ENCODE measurements at regions not wholly inside any gene's neighbourhood (a gene's known extent, or its start where the extent isn't known, plus 50 kb on each side); places are given as distances from the start of the nearest gene placed in this dataset.
"Not testable (repeated sequence)": the region's sequence is repeated elsewhere in the genome, so short reads cannot be mapped to it uniquely, and the experiment has no call there.

DNA sequence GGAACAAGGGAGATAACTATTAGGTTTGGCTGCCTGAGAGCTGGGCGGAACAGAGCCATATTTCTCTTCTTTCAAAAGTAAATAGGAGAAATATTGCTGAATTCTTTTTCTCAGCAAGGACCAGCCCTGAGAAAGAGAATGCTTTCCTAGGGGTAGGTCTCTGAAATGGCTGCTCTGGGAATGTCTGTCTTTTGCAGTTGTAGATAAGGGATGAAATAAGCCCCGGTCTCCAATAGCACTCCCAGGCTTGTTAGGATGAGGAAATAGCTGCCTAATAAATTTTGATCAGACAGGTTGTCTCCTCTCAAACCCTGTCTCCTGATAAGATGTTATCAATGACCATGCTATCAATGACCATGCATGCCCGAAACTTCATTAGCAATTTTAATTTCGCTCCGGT lies 207.8 kb upstream of the KIT start:
- POLR2A ChIA-PET = no interaction called here
- Histone ChIP-seq H3K27ac (ENCODE audit: low read depth, low read length) (no peak overlapping the region), H3K4me3 (ENCODE audit: low read depth, low read length) (no peak overlapping the region), H3K9me3 (ENCODE audit: control insufficient read depth, insufficient read depth, low read length) (no peaks in the 10 kb centered on the region), H3K27me3 (ENCODE audit: control insufficient read depth, insufficient read depth, low read length) (no peaks in the 10 kb centered on the region)
- CTCF ChIA-PET = no interaction called here
- DNase-seq (ENCODE audit: low read depth, low spot score) = no peak
- TF ChIP-seq, protein P1, sequence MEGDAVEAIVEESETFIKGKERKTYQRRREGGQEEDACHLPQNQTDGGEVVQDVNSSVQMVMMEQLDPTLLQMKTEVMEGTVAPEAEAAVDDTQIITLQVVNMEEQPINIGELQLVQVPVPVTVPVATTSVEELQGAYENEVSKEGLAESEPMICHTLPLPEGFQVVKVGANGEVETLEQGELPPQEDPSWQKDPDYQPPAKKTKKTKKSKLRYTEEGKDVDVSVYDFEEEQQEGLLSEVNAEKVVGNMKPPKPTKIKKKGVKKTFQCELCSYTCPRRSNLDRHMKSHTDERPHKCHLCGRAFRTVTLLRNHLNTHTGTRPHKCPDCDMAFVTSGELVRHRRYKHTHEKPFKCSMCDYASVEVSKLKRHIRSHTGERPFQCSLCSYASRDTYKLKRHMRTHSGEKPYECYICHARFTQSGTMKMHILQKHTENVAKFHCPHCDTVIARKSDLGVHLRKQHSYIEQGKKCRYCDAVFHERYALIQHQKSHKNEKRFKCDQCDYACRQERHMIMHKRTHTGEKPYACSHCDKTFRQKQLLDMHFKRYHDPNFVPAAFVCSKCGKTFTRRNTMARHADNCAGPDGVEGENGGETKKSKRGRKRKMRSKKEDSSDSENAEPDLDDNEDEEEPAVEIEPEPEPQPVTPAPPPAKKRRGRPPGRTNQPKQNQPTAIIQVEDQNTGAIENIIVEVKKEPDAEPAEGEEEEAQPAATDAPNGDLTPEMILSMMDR (IDR thresholded peaks at IDR 0.05; ENCODE audit: low read depth, low read length) = no peak

DNA sequence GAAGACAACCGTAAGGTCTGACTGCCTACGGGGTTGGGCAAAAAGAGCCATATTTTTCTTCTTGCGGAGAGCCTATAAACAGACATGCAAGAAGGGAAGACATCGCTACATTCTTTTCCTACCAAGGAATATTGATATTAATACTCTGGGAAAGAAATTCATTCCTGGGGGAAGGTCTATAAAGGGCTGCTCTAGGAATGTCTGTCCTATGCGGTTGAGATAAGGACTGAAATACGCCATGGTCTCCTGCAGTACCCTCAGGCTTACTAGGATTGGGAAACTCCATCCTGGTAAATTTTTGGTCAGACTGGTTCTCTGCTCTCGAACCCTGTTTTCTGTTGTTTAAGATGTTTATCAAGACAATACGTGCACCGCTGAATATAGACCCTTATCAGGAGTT lies 190.8 kb upstream of the KIT start:
- H3K27ac ChIP-seq (ENCODE audit: low read depth, low read length); DNase-seq (ENCODE audit: low read depth, low spot score); H3K4me3 ChIP-seq (ENCODE audit: low read depth, low read length); H3K9me3 ChIP-seq (ENCODE audit: control insufficient read depth, insufficient read depth, low read length); CTCF ChIA-PET; POLR2A ChIA-PET; H3K27me3 ChIP-seq (ENCODE audit: control insufficient read depth, insufficient read depth, low read length): not testable (repeated sequence)

DNA sequence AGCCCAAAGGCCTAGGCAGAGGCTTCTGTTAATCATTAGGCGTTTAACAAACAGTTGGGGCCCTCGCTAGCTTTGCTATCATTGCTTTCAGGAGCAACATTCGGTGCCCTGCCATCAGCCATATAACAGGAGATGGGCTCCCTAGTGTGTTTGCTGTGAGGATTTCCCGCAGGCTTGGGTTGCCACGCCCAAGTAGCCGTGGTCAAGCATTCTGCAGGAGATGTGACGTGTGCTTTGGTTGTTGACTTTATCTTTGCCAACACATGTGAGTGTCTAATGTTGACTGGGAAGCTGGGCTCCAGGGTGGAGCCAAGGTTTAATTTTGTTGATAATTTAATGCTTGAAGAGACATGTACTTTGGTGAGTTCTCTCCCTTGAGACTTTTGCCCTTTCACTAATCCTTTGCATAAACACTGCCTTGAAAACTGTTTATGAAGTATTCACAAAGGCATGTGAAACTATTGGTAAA lies 184.6 kb upstream of the KIT start:
- Histone ChIP-seq H3K27me3 (ENCODE audit: control insufficient read depth, insufficient read depth, low read length) (no peaks in the 10 kb centered on the region), H3K27ac (ENCODE audit: low read depth, low read length) (no peak overlapping the region), H3K9me3 (ENCODE audit: control insufficient read depth, insufficient read depth, low read length) (no peaks in the 10 kb centered on the region), H3K4me3 (ENCODE audit: low read depth, low read length) (no peak overlapping the region)
- no peak for DNase-seq (ENCODE audit: low read depth, low spot score)
- POLR2A ChIA-PET = no interaction called here
- TF ChIP-seq, protein P1 (IDR thresholded peaks at IDR 0.05; ENCODE audit: low read depth, low read length) = no peak
- CTCF ChIA-PET = no interaction called here

DNA sequence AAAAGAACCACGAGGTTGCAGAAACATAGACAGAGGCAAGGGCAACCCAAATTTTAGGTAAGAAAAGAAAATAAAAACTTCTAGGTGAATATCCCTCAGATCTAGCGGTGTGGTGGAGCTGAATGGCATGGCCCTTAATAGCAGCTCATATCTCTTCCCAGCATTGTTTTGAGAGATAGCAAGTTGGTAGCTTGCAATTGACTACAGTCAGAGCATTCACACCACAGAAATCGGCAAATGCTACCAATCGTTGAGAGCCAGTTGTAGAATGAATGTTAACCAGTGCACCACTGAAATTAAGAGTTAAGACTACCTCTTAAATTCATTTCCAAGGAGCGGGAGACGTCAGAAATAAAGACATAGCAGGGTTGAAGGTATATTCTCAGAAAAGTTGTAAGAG lies 184.0 kb upstream of the KIT start:
- ChIA-PET CTCF (no interaction called here), POLR2A (interaction anchor here (0.6 kb wide), 2 partner anchors 66 to 80 kb away, joined by 3 read pairs; no protein-coding TSS in a partner anchor)
- H3K9me3 ChIP-seq (ENCODE audit: control insufficient read depth, insufficient read depth, low read length) = no peaks in the 10 kb centered on the region
- no peak overlapping the region for H3K4me3 ChIP-seq (ENCODE audit: low read depth, low read length)
- no peak for DNase-seq (ENCODE audit: low read depth, low spot score)
- TF ChIP-seq, protein P1 (IDR thresholded peaks at IDR 0.05; ENCODE audit: low read depth, low read length) = no peak
- no peaks in the 10 kb centered on the region for H3K27me3 ChIP-seq (ENCODE audit: control insufficient read depth, insufficient read depth, low read length)
- H3K27ac ChIP-seq (ENCODE audit: low read depth, low read length) = no peak overlapping the region

DNA sequence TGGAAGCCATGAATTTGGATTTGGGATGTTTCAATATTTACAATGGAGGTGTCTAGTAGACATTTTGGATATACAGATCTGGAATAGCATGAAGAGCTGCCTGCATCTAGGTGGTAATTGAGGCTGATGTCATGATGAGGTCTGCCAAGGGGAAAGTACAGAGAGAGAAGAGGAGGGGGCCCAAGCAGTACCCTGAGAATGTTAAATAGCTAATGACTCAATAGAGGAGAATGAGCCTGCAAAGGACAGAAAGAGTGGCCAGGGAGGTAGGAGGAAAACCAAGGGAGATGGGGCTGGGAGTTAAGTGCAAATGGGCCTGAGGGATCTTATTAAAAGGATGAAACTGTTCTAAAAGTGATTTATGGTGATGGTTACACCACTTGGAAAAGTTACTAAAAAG lies 182.2 kb upstream of the KIT start:
- H3K27me3 ChIP-seq (ENCODE audit: control insufficient read depth, insufficient read depth, low read length) = peaks cover 2% of the 10 kb centered on the region
- no peaks in the 10 kb centered on the region for H3K9me3 ChIP-seq (ENCODE audit: control insufficient read depth, insufficient read depth, low read length)
- CTCF ChIA-PET = no interaction called here
- no peak overlapping the region for H3K4me3 ChIP-seq (ENCODE audit: low read depth, low read length)
- POLR2A ChIA-PET = no interaction called here
- TF ChIP-seq, protein P1 (IDR thresholded peaks at IDR 0.05; ENCODE audit: low read depth, low read length) = no peak
- no peak overlapping the region for H3K27ac ChIP-seq (ENCODE audit: low read depth, low read length)
- no peak for DNase-seq (ENCODE audit: low read depth, low spot score)
